HCT116 (cell line): ENCODE measurements at regions not wholly inside any gene's neighbourhood (a gene's known extent, or its start where the extent isn't known, plus 50 kb on each side); places are given as distances from the start of the nearest gene placed in this dataset.

Experiments used
- ATAC-seq: fragments of 200-7000 bp; cut with Tn5 transposase; 2 replicates; pipeline ENCODE4 v1.9.1; 2020; ENCODE audit warnings: mild to moderate bottlenecking, moderate library complexity
- BruUV-seq: library from RNA; stranded (reverse); fragments of 400-500 nt; replicated peaks from 2 replicates; lab custom pipeline; 2021; lab: Mats Ljungman, UMichigan
- CTCF ChIA-PET: fragments of 300-600 bp; sonication (Branson Sonifier 250); formaldehyde crosslinking; loops from one replicate; lab custom pipeline; 2021; ENCODE audit warnings: antibody characterized with exemption; lab: Charles Lee
- POLR2A ChIA-PET: fragments of 300-600, 350-600 bp; sonication (Branson Sonifier 250); formaldehyde crosslinking; loops from one replicate; lab custom pipeline; 2021; ENCODE audit warnings: antibody characterized with exemption; lab: Charles Lee
- RAD21 ChIA-PET, 2 experiments: fragments of 300-600 bp; sonication (Branson Sonifier 250); formaldehyde crosslinking; loops; one replicate each; lab custom pipeline; 2023; ENCODE audit warnings: low total read pairs in 2 of 2; ENCODE audit not compliant: uncharacterized antibody in 2 of 2, unreplicated experiment in 2 of 2, low non-redundant PET in 1 of 2; lab: Charles Lee
- DNase-seq: peaks from one replicate; pipeline ENCODE4 v3.0.0-alpha.2; 2010; ENCODE audit warnings: low read depth, low spot score
- H2AFZ ChIP-seq: fragments of 200-600 bp; shearing (Covaris generic), sonication (generic); 2 replicates; pipeline ENCODE4 v1.6.1; 2017; ENCODE audit warnings: low read depth, mixed run types, mixed read lengths, antibody characterized with exemption, low read length; ENCODE audit not compliant: poor library complexity, severe bottlenecking
- H3K27ac ChIP-seq: 2 replicates; pipeline ENCODE4 v1.5.1; 2012; ENCODE audit warnings: low read depth, low read length
- H3K27me3 ChIP-seq: fragments of 200-600 bp; sonication (generic); 2 replicates; pipeline ENCODE4 v1.6.1; 2016; ENCODE audit warnings: mixed run types, low read length, mixed read lengths; ENCODE audit not compliant: insufficient read depth
- H3K36me3 ChIP-seq, 2 experiments: fragments of 200-500 bp in 1 of 2; fragments of 200-600 bp in 1 of 2; sonication (Bioruptor generic) in 1 of 2; sonication (generic) in 1 of 2; 2 replicates each; pipeline versions ENCODE4 v1.5.1 to v1.6.1; 2014 to 2016; ENCODE audit warnings: low read length in 2 of 2, inconsistent platforms in 1 of 2, mixed read lengths in 1 of 2, mixed run types in 1 of 2; ENCODE audit not compliant: insufficient read depth in 2 of 2, control insufficient read depth in 1 of 2
- H3K4me1 ChIP-seq, 2 experiments: fragments of 200-600 bp in 1 of 2; sonication (generic) in 1 of 2; 2 replicates each; pipeline versions ENCODE4 v1.5.1 to v1.6.1; 2012 to 2017; ENCODE audit warnings: low read length in 2 of 2, inconsistent platforms in 1 of 2, mild to moderate bottlenecking in 1 of 2, mixed read lengths in 1 of 2, mixed run types in 1 of 2, moderate library complexity in 1 of 2; ENCODE audit not compliant: insufficient read depth in 2 of 2, control insufficient read depth in 1 of 2
- H3K4me2 ChIP-seq: fragments of 200-600 bp; sonication (generic); 2 replicates; pipeline ENCODE4 v1.6.1; 2017; ENCODE audit warnings: mixed run types, low read length, mixed read lengths
- H3K4me3 ChIP-seq, 2 experiments: fragments of 200-600 bp in 1 of 2; sonication (generic) in 1 of 2; replicated peaks in 1 of 2; 2 replicates each; pipeline ENCODE4 v1.5.1; 2011 to 2016; ENCODE audit warnings: low read length in 2 of 2, control low read depth in 1 of 2, low read depth in 1 of 2, mild to moderate bottlenecking in 1 of 2, mixed read lengths in 1 of 2, mixed run types in 1 of 2
- H3K79me2 ChIP-seq: fragments of 200-600 bp; sonication (generic); 2 replicates; pipeline ENCODE4 v1.6.1; 2017; ENCODE audit warnings: mild to moderate bottlenecking, mixed run types, low read length, moderate library complexity, mixed read lengths; ENCODE audit not compliant: insufficient read depth
- H3K9ac ChIP-seq: fragments of 200-600 bp; sonication (generic); 2 replicates; pipeline ENCODE4 v1.6.1; 2016; ENCODE audit warnings: low read length, mixed read lengths
- H3K9me2 ChIP-seq: fragments of 200-600 bp; sonication (generic), shearing (Covaris generic); 2 replicates; pipeline ENCODE4 v1.6.1; 2017; ENCODE audit warnings: mixed run types, mild to moderate bottlenecking, moderate library complexity; ENCODE audit not compliant: insufficient read depth
- H3K9me3 ChIP-seq, 2 experiments: fragments of 200-500 bp in 1 of 2; fragments of 200-600 bp in 1 of 2; sonication (Bioruptor generic) in 1 of 2; sonication (generic) in 1 of 2; 2 replicates each; pipeline ENCODE4 v1.6.1; 2014 to 2017; ENCODE audit warnings: low read length in 2 of 2, mixed read lengths in 2 of 2, inconsistent platforms in 1 of 2, low read depth in 1 of 2, mild to moderate bottlenecking in 1 of 2, mixed run types in 1 of 2, moderate library complexity in 1 of 2; ENCODE audit not compliant: control insufficient read depth in 1 of 2, insufficient read depth in 1 of 2
- H4K20me1 ChIP-seq: fragments of 200-600 bp; sonication (generic), shearing (Covaris generic); 2 replicates; pipeline ENCODE4 v1.6.1; 2017; ENCODE audit warnings: mixed run types, mild to moderate bottlenecking, moderate library complexity; ENCODE audit not compliant: insufficient read depth
- CBX3 ChIP-seq: IDR thresholded peaks from 2 replicates; pipeline ENCODE4 v1.6.1; 2012; ENCODE audit warnings: low read depth
- CEBPB ChIP-seq: IDR thresholded peaks from 2 replicates; pipeline ENCODE4 v1.6.1; 2012; ENCODE audit warnings: low read depth
- ELF1 ChIP-seq: IDR thresholded peaks from 2 replicates; pipeline ENCODE4 v1.6.1; 2012; ENCODE audit warnings: low read depth, borderline replicate concordance
- FOSL1 ChIP-seq: IDR thresholded peaks from 2 replicates; pipeline ENCODE4 v1.6.1; 2012; ENCODE audit warnings: low read depth
- JUND ChIP-seq: IDR thresholded peaks from 2 replicates; pipeline ENCODE4 v1.6.1; 2012
- POLR2A ChIP-seq: IDR thresholded peaks from 2 replicates; pipeline ENCODE4 v1.7.0; 2011; ENCODE audit warnings: borderline replicate concordance; ENCODE audit not compliant: insufficient read depth, insufficient read length; ENCODE audit errors: extremely low read depth
- POLR2AphosphoS5 ChIP-seq: IDR thresholded peaks from 2 replicates; pipeline ENCODE4 v1.6.1; 2011; ENCODE audit warnings: mild to moderate bottlenecking, low read depth, low read length, moderate library complexity
- RAD21 ChIP-seq: IDR thresholded peaks from 2 replicates; pipeline ENCODE4 v1.6.1; 2012; ENCODE audit warnings: low read depth, mild to moderate bottlenecking
- intact Hi-C: fragments of 100-400 bp; cut with micrococcal nuclease; formaldehyde crosslinking; loops from 2 replicates; pipeline ENCODE4 v1.10.0; 2022
- TF ChIP-seq, protein P1 (sequence below): IDR thresholded peaks from 2 replicates; pipeline ENCODE4 v1.6.1; 2011; ENCODE audit warnings: mild to moderate bottlenecking, low read length, moderate library complexity; ENCODE audit not compliant: insufficient replicate concordance; ENCODE audit errors: extremely low read depth
- TF ChIP-seq, protein P2 (sequence below): IDR thresholded peaks from 2 replicates; pipeline ENCODE4 v1.6.1; 2012
- TF ChIP-seq, protein P3 (sequence below): IDR thresholded peaks from 2 replicates; pipeline ENCODE4 v1.6.1; 2012

DNA sequence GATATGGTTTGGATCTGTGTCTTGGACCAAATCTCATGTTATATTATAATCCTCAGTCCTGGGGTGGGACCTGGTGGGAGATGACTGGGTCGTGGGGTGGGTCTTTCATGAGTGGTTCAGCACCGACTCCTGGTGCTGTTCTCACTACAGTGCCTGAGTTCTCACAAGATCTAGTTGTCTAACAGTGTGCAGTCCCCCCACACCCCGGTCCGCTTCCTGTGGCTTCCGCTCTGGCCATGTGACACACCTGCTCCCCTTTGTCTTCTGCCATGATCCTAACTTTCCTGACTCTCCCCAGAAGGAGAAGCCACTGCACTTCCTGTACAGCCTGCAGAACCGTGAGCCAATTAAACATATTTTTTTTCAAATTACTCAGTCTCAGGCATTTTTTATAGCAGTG, 1262.2 kb downstream of the TMEM121 start (continued):
- TF ChIP-seq, protein P1, sequence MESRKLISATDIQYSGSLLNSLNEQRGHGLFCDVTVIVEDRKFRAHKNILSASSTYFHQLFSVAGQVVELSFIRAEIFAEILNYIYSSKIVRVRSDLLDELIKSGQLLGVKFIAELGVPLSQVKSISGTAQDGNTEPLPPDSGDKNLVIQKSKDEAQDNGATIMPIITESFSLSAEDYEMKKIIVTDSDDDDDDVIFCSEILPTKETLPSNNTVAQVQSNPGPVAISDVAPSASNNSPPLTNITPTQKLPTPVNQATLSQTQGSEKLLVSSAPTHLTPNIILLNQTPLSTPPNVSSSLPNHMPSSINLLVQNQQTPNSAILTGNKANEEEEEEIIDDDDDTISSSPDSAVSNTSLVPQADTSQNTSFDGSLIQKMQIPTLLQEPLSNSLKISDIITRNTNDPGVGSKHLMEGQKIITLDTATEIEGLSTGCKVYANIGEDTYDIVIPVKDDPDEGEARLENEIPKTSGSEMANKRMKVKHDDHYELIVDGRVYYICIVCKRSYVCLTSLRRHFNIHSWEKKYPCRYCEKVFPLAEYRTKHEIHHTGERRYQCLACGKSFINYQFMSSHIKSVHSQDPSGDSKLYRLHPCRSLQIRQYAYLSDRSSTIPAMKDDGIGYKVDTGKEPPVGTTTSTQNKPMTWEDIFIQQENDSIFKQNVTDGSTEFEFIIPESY = no peak
- no peak for TF ChIP-seq FOSL1

- H3K36me3 ChIP-seq = no peaks in the 10 kb centered on the region
- no peaks in the 10 kb centered on the region for H4K20me1 ChIP-seq
- ATAC-seq (no peak), DNase-seq (no peak)
- peaks cover 0 to 4% of the 10 kb centered on the region in 2 experiments; a peak in 2 of 4 replicates for H3K9me3 ChIP-seq
- intact Hi-C loops = no loop called here
- H2AFZ ChIP-seq = no peak overlapping the region
- CTCF ChIA-PET = no interaction called here
- POLR2A ChIA-PET = no interaction called here
- RAD21 ChIA-PET = no interaction called here
- BruUV-seq = no TSS peak
- H3K79me2 ChIP-seq = no peaks in the 10 kb centered on the region
- no peak overlapping the region for H3K27ac ChIP-seq
- H3K9ac ChIP-seq = no peak overlapping the region
- H3K4me1 ChIP-seq = no peaks in the 10 kb centered on the region
- no peak overlapping the region for H3K4me2 ChIP-seq
- no peaks in the 10 kb centered on the region for H3K9me2 ChIP-seq
- TF ChIP-seq CEBPB (no peak), CBX3 (no peak), ELF1 (no peak), JUND (no peak), POLR2A (no peak), RAD21 (no peak), POLR2AphosphoS5 (no peak)
- TF ChIP-seq, protein P2, sequence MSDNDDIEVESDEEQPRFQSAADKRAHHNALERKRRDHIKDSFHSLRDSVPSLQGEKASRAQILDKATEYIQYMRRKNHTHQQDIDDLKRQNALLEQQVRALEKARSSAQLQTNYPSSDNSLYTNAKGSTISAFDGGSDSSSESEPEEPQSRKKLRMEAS = no peak
- TF ChIP-seq, protein P3, sequence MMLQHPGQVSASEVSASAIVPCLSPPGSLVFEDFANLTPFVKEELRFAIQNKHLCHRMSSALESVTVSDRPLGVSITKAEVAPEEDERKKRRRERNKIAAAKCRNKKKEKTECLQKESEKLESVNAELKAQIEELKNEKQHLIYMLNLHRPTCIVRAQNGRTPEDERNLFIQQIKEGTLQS = no peak
- no peaks in the 10 kb centered on the region for H3K27me3 ChIP-seq
- no peak overlapping the region for H3K4me3 ChIP-seq
Measured at GRCh38 chr14:106789318-106789717, 1262.9 kb downstream of the TMEM121 start.
